Endothelial cell of hepatic sinusoid (primary cell): ENCODE measurements at regions not wholly inside any gene's neighbourhood (a gene's known extent, or its start where the extent isn't known, plus 50 kb on each side); places are given as distances from the start of the nearest gene placed in this dataset.

Experiments used
- in situ Hi-C: cut with HindIII; loops from 2 replicates; pipeline ENCODE4 v1.10.0; 2017; ENCODE audit warnings: low sequenced_read_pairs

DNA sequence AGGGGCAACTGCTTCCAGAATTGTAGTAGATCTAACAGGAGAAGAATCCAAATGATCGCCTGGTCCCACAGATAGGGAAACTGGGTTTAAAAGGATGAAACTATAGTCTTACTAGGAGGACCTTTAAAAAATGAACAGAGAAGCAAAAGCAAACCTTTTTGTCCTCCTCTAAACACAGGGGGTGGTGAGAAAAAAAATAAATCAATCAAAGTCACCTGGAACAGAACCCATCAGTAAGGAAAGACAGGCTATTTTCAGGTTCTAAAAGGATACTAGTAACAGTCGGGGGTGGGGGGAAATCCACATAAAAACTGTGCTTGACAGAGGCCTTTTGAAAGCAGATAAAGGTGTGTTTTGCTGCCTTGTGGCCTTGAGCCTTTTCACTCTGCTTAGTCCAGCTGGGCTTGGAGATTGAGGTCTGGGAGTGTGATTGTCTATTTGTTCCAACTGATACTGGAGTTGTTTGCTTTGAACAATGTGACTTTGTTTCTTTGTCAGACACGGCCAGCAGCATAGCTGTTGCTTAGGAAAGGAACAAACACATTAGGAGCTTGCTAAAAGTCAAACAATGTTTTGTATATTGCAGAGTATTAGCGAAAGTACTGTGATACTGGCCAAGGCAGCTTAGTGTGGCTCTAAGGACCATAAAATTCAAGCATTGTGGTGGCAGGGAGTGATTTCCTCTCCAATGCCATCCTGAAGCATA lies 141.1 kb upstream of the IRF2BP2 start:
- in situ Hi-C loops = no loop called here

DNA sequence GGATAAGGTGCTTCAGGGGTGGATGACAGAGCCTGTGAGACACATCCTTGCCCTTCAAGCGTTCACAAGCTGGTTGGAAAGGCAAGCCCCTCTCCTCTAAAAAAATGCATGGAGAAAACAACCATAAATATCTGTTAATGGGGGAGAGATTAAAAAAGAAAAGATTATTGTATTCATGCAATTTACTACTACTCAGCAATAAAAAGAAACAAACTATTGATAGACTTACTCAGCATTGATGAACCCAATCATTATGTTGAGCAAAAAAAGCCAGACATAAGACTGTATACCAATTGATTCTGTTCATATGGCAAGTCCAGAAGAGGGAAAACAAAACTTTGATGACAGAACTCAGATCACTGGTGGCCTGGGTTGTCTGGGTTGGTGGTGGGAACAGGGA lies 138.7 kb upstream of the IRF2BP2 start:
- in situ Hi-C loops = no loop called here

DNA sequence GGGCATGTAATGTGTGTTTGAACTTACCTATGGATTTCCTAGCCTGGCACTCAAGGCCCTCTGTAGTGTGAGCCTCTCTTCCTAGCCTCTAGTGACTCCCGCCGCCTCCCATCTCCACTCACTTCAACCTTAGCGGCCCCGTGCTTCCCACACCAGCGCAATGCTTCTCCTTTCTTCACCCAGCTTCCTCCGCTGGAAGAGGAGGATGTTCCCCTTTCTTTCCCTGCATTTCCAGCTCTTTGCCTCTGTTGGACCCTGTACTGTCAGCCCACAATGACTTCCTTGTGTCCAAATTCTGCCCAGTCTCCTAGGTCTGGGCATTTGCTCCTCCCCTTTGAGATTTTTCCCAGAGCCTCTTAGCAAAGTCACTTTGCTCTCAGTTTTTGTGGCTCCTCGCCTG lies 138.1 kb upstream of the IRF2BP2 start:
- in situ Hi-C loops = no loop called here

DNA sequence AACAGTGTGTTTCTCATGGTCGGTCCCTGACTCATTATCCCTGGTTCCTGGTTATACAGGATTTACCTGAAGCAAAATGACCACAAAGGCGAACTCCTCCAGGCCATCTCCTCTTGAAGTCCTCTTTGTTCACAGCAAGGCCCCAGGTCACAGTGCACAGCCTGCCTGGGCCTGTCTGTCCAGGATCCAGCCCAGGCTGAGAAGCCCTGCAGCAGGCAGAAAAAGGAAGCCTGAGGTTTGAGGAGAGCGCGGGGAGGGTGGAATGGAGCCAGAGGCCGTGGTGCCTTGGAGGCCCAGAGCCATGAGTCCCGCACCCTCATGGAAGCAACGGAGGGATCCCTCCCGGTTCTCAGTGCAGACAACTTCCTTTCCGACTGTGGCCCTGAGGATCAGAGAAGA lies 136.8 kb upstream of the IRF2BP2 start:
- in situ Hi-C loops = no loop called here

DNA sequence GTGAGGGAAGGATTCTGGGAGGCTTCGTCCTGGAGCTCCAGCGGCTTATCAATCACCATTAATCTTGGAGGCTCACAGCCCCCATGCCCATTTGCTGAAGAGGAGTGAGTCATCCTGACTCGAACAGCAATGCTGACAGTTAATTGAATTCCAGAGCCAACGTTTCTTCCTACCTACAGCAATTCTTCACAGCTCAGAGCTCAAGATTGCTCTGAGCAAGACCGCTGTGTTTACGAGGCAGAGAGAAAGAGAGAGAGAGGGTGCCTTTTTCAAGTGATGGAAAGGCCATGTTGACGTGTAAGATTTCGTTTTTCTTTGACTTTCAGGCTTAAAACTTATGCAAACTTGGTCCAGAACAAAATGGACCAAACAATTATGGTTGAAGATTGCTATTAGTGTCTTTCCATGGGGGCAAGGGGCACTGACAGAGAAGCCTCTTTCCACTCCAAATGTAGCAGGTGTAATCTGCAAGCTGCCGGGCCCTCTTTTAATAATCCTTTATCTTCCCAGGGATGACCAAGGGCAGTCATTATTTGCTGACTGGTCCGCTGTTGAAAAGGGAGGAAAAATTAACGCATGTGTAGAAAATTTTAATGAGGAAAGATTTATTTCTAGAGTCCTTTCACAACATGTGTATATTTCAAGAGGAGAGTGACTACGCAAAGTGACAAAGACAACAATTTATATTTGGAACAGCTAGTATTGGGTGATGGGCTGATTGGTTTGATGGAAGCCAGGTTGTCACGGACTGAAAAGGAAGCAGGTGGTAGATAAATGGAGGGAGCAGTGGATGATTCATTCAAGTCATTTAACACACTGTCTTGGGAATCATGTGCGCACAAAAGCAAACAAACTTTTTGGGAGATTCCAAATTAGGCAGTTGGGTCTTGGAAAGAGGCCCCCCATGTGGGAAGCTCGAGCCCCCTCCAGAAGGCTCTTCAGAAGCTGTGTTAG lies 136.1 kb upstream of the IRF2BP2 start:
- in situ Hi-C loops = no loop called here

DNA sequence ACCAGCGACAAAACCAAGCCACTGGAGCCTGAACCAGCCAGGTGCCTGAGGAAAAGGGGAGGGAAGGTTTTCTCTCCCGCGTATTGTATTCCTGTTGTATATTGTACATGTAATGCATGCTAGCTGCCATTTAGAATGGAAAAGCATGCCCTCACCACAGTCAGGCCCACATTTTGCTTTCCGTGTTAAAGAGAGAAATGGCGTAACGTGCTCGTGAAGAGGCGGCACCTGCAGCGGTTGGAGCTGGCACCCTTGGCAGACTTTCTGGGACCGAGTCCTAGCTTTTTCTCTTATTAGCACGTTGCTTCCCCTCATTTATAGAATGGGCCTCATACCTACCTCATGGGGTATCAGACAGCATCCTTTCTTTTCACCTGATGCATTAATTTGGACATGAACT lies 135.3 kb upstream of the IRF2BP2 start:
- in situ Hi-C loops = no loop called here

DNA sequence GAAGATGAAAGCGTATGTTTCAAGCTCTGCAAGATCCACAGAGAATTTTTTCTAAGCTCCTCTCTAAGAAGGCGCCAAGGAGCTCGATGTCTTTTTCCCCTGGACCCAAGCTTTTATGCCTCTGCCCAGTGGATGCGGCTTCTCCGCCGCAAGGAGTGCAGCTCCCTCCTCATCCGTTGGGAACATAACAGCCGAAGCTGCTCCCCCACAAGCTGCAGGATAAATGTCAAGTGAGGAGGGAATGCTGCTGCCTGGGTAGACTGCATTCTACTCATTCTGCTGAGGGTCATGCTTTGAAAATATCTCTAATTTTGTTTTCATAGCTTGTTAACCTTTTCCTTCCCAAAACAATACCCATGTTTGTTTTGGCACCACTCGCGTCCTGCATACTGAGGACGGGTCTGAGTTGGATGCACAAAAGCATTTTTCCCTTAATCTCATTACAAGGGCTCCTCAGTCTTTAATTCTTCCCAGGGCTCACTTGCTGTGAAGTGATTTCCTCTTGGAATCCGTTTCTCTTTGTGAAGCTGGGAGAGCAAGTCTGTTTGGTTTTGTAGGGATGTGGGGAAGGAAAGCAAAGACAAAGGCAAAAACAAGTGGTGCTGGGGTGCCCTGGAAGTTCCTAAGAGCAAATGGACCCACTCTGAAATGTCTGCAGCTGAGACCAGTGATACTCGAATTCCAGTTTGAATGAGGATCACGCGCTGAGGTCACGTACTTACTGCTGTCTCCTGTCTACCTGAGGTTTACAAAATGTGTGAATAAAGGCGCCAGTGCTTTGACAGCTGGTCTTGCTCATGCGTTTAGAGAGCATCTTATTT lies 134.0 kb upstream of the IRF2BP2 start:
- in situ Hi-C loops = no loop called here

DNA sequence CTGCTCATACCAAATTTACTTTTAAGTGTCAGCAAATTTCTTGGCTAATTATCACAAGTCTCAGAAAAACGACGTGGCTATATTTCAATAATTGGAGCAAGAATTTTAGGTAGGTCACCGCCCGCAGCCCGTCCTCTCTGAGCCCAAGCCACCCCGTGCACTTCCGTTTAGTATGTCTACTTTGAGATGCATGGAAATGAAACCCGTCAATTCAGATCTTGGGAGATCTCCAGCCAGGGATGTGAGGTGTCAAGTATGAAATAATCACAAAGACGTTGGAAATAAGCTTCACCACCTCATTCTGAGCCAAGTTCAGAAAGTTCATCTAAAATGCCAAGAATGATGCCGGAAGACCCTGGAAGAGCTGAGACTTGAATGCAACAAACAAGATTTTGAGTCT lies 132.6 kb upstream of the IRF2BP2 start:
- in situ Hi-C loops = no loop called here

DNA sequence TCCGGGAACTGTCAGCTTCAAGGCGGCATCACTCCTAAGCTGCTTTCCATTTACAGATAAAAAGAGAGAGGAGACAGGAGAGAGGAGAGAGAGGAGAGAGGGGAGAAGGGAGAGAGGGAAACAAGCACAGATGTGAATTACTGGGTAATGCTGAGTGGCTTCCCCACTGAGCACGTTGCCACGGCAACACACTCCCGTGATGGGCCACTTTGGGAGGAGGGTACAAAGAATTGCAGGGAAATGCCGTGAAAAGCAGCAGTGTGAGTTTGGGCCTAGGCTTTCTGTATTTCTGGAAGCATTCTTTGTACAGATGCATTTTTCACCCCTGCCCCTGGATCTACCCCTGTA lies 128.0 kb upstream of the IRF2BP2 start:
- in situ Hi-C loops = loop anchor here (5.0 kb wide), 2 partner anchors 99 to 239 kb away; no protein-coding TSS in a partner anchor

DNA sequence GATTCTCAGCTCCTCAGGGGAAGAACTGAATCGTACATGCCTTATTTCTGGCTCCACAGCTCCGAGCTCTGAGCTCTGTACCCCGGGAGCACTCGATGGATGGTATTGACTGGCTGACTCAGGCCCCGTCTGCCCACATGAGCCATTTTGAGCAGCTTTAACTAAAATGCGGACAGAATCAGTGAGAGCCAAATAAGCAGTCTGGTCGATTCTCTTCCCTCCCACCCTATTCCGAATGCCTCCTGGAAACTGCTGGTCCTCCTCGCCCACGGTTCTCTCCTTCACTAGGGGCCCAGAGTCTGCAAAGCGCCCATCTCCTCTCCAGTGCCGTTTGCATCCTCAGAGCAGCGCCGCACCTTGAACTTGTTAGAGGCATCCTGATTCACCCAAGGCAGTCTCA lies 125.9 kb upstream of the IRF2BP2 start:
- in situ Hi-C loops = loop anchor here (5.0 kb wide), 2 partner anchors 101 to 241 kb away; no protein-coding TSS in a partner anchor

DNA sequence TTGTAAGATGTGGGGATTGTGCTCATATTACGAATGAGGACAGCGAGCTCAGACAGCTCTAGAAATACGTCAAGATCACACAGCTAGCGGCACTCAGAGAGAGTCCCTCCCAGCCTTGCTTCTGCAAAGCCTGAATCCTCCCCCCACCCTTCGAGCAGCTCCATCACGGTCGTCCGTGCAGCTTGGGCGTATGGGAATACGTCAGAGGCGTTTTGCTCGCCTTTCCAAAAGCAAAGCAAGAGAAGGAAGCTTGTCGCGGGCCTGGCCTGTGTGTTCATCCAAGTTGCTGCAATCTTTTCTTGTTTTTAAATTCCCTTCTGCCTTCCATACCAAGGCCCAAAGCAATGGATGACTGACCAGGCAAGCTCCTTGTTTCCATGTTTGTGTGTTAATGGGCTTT lies 125.5 kb upstream of the IRF2BP2 start:
- in situ Hi-C loops = loop anchor here (5.0 kb wide), 2 partner anchors 102 to 242 kb away; no protein-coding TSS in a partner anchor

DNA sequence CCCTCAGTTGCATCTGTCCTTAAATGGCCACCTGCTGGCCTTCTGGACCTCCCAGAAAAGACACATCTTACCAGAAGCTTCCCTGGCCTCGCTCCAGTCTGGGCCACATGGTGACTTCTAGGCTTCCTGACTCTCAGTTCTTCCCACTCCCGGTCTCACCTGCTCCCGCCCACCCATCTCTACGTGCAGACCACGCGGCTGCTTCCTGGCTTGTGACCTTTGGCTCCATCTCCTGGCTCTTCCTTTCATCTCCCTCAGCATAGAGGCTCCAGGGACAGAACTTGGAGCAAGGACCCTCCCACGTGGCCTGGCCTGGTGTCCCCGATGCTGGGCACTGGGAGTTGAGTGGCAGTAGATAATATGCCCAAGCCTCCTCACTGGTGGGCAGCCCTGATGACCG lies 124.9 kb upstream of the IRF2BP2 start:
- in situ Hi-C loops = loop anchor here (5.0 kb wide), 2 partner anchors 102 to 242 kb away; no protein-coding TSS in a partner anchor

DNA sequence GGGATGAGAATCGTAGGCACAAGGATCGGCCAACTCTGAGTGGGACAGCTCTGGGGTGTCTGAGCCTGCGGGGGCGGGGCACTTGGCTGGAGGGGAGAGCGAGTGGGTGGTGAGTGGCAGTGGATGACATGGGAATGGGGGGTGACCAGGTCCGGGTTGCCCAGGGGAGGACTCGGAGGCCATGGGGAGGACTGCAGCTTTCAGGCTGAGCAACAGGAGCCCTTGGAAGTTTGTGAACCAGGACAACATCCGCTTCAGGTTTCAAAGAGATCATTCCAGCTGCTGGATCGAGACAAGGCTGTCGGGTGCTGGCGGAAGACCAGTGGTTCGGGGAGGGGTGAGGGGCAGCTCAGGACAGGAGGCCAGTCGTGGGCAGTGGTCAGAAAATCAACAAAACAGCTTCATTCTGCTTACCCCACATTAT lies 124.4 kb upstream of the IRF2BP2 start:
- in situ Hi-C loops = no loop called here

DNA sequence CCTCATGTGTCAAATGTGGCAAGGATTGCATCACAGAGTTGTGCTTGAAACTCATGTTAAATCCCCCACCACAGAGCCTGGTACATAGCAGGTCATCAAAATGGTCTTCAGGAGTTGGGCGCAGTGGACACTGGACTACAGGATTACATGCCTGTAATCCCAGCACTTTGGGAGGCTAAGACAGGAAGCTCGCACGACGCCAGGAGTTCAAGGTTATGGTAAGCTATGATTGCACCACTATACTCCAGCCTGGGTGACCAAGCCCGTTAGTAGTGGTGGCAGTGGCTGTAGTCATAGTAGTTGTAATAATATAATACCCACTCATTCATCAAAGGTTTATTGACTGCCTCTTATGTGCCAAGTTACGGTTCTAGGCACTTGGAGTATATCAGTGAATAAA lies 123.4 kb upstream of the IRF2BP2 start:
- in situ Hi-C loops = no loop called here

DNA sequence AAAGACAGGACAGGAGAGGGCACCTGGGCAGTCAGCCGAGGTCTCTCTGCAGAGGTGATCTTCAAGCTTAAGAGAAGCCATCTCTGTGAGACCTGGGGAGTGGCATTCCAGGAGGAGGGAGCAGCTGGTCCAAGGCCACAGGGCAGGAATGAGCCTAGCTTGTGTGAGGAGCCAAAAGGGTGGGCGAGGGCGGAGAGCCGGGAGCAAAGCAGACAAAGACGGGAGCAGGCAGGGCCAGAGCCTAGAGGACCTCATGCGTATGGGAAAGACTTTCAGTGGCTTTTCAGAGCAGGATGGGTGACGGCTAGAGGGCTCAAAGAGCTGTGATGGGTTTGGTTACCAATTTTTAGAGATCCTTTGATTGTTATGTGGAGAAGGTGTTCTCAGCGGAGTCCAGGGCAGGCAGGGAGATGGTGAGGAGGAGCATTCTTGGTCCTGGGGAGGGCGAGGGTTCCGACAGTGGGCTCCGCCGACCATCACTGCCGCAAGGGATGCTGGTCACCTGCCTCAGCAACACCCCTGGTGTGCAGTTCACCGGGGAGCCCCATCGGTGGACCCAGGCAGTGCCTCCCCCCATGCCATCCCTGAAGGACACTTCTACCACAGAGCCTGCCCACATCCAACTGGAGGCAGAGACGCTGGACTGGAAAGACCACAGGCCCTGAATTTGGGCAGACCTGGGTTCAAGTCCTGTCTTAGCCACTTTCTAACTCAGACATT lies 122.9 kb upstream of the IRF2BP2 start:
- in situ Hi-C loops = no loop called here

DNA sequence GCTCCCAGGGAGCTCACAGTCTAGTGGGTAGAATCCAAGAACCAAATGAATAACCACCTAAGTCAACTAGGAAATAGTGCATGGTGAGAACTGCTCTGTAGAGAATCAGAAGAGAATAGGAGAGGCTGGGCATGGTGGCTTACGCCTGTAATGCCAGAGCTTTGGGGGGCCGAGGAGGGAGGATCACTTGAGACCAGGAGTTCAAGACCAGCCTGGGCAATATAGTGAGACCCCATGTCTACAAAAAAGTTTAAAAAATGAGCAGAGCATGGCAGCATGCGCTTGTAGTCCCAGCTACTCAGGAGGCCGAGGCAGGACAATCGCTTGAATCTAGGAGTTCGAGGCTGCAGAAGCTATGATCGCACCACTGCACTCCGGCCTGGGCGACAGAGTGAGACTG lies 122.3 kb upstream of the IRF2BP2 start:
- in situ Hi-C loops = no loop called here

DNA sequence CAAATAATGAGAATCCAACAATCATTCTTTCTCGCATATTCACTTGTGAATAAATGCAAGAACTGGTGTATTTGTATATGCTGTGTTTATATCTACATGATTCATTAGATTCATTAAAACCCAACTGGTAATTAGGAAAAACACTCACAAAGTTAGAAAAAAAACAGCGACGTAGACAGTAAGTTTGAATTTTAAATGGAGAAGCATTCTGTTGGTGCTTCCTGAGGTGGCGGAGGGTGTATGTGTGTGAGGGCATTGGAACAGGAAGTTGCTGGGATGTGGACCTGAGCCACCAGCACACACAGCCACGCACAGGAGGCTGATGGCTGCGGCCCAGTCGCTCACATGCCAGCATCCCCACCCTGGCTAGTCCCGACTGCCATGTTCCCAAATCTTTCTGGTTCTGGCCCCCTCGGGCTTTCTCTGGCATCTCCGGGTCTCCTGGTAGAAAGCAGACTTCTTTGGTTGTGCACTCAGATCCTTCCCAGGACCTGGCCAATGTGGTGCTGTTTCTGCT lies 121.6 kb upstream of the IRF2BP2 start:
- in situ Hi-C loops = no loop called here

DNA sequence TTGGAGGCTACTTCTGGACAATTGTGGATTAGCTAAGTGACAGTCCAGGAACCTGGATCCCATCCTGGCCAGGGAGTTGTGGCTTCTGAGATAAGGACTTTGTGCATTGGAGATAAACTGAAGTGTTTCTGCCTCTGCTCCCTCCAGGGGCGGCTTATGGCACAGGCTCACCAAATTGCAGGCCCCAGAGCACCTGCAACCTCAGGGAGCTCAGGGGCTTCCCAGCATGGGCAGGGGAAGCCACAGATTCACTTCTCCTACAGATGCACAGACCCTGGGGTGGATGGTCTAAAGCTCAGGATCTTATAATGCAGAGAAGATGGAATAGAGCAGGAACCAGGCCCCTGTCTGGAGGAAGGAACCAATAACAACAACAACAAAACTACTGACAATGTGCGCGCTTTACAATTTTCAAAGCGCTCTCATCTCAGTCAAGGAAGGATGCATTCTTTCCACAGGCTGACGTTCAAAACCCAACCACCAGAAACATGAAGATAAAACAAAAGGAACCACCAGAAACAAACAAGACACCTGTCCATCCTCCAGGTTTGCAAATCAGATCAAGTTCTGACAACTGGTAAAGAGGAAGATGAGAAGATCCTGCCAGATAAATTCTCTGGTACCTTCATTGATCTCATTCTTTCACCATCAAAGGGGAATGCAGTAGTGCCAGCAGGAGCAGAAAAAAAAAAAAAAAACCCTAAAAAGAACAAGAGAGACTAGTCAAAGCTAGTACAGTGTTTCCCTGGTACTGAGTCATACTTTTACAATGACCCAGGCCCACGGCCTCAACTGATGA lies 121.0 kb upstream of the IRF2BP2 start:
- in situ Hi-C loops = no loop called here

DNA sequence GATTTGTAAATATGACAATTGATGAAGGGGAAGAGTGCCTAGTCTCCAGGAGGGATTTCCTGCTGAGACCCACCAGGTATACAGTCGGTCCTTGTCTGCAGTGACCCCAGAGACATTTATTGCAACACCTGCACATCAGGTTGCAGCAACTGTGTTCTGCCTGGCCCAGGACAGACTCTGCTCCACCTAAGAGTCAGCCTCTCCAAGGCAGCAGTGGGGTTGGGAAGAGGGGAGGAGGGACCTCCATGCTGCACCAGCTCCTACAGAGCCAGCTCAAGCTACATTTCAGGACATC lies 120.4 kb upstream of the IRF2BP2 start:
- in situ Hi-C loops = no loop called here
